HG03064 (cell line): ENCODE measurements at regions not wholly inside any gene's neighbourhood (a gene's known extent, or its start where the extent isn't known, plus 50 kb on each side); places are given as distances from the start of the nearest gene placed in this dataset.
A peak's percentile ranks its signal among the peaks of the same experiment; 100 is the strongest.

Experiments used
- ATAC-seq: cut with Tn5 transposase; IDR thresholded peaks from one replicate; pipeline ENCODE4 v1.9.1; 2021; ENCODE audit warnings: low read depth; ENCODE audit not compliant: unreplicated experiment

DNA sequence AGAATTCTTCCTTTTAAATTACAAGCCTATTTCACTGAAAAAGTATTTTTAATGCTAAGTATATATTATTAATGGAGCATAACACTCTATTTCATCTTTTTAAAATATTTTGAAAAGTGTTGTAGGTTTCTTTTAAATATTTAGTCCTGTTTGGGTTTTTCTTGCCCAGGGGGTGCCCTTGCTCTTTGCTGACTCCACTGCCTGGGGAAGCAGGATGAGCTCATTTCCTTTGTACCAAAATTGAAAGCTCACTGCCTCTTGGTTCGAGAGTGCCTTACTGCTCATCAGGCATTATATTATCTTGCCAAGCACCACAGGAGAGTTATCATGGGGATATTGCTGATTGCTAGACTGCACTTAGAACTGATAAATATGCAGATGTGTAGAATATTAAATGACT, 819.2 kb downstream of the PCDH18 start:
- ATAC-seq = no peak

DNA sequence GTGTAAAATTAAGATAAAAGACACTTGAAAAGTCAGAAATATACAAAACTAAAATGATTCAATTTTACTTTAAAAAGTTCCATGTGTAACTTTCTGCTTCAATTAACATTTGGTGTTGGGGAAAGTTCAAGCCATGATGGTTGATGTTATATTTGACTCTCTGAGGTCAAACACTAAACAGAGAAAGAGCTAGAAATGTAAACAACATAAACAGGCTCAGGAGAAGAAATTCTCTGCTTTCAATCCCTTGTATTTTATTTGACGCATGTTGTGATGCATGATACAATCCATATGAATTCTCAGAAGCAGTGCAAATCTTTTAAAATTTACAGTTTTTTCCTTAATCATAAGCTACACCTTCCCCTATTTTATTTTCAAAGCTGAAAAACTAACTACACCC, 822.4 kb downstream of the PCDH18 start:
- ATAC-seq = no peak

DNA sequence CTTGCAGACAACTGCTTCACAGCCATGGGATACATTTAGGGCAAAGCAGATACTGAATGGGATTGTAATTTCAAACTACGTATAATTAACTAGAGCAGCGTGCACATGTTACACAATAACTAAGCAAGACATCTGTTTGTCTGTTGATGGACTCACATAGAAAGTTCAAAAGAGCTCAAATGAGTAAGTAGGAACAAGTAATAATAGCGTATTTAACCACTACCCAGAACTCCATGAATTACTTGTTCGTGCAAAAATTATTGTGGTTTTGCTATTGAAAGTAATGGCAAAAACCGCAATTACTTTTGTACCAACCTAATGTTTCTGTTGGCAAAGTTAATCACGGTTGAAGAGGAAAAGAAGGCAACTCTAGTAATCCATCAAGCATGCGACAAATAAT, 825.4 kb downstream of the PCDH18 start:
- ATAC-seq = no peak

DNA sequence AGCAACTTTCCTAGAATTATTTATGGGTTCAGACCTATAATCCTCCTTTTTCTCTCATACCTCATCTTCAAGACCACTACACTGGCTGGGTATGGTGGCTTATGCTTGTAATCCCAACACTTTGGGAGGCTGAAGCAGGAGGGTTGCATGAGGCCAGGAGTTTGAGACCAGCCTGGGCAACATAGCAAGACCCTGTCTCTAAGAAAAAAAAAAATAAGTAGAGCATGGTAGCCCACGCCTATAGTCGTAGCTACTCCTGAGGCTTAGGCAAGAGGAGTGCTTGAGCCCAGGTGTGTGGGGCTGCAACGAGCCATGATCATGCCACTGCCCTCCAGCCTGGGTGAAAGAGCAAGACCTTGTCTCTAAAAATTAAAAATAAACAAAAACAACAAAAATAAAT, 832.4 kb downstream of the PCDH18 start:
- no peak for ATAC-seq

DNA sequence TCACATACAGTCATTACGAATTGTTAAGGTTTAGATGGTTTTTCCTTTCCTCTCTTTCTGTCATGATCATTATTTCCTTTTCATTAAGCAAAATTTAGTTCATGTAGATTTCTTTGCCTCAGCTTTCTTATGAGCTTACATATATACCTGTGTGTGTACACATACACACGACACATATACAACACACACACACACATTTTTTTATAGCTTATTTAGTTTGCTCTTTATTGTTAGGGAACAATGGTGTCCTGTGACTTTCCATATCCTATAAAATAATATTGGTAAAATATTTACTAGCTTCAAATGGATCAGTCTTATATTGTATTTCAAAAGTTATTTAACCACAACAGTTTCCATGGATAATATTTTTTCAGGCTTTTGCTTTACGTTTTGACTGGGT, 840.7 kb downstream of the PCDH18 start:
- ATAC-seq = no peak

DNA sequence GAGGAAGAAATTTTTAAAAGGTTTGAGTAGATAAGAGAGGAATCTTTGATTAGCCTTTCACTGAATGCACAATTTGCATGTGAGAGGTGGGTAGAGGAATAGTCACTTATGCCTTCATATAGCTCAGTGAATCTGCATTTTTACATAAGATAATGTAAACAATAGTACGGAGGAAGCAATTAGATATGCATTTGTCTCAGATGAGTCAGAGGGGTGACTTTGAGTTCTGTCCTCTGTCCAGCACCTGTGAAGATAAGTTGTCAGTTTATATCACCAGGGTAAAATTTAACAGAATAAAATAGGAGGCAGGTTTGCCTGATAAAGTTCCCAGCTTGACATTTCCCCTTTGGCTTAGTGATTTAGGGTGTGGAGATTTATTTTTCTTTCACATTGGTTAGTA, 841.9 kb downstream of the PCDH18 start:
- no peak for ATAC-seq

DNA sequence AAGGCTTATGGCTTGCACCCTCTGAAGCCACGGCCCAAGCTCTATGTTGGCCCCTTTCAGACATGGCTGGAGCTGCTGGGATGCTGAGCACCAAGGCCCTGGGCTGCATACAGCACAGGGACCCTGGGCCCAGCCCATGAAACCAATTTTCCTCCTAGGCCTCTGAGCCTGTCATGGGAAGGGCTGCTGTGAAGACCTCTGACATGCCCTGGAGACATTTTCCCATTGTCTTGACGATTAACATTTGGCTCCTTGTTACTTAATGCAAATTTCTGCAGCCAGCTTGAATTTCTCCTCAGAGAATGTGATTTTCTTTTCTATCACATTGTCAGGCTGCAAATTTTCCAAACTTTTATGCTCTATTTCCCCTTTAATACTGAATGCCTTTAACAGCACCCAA, 844.7 kb downstream of the PCDH18 start:
- no peak for ATAC-seq

DNA sequence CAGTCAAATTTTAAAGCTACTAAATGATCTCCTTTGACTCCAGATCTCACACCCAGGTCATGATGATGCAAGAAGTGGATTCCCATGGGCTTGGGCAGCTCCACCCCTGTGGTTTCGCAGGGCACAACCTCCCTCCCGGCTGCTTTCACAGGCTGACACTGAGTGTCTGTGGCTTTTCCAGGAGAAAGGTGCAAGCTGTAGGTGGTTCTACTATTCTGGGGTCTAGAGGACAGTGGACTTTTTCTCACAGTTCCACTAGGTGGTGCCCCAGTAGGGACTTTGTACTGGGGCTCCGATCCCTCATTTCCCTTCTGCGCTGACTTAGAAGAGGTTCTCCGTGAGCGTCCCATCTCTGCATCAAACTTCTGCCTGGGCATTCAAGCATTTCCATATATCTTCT, 845.2 kb downstream of the PCDH18 start:
- no peak for ATAC-seq

DNA sequence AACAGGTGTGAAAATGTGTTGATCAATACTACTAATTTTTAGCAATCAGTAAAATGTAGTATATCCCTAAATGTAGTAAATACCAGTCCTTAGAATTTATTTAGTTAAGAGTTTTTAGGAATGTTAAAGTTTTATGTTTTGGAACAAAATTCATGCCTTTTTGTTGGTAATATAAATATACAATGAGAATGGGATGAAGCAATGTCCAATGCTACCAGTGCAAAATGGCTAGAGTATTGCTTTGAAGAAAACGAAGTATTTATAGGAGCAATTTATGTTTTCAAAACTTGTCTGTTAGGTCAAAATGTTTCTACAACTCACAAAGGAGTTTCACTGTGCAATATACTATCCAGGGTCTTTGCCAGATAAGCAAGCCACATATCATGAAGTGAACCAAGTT, 851.5 kb downstream of the PCDH18 start:
- ATAC-seq = no peak

DNA sequence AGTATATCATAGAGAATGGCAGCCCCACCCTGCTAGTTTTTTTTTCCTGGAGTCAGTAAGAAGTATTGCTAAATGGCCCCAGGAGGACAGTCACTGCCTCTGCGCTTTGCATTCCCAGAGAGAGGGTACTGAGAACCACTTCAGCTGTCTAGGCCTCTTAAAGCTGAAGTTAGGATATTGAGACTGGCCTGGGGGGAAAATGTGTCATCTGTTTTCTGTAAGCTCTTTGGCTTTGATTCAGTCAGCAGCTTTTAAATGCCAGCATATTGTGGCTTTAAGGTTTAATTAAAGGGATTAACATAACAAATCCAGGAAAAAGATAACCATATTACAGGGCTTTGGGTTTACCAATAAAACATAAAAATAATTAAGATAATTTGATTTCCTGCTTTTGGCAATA, 852.0 kb downstream of the PCDH18 start:
- no peak for ATAC-seq

DNA sequence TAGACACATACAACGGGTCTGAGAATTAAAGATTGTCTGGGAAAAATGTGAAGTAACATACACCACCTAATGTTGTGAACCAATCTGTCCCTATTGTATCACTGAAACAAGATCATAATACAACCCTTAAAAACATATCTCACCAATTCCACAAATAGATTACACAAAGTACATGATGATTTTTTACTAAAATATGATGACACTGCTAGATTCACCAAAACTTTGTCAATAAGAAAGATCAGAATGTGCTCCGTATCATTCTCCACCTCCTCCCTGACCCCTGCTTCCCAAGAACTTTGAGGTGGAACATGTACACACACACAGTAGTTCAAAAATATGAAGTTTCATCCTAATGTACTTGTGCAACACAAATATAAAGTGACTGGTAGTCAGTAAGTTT, 862.0 kb downstream of the PCDH18 start:
- ATAC-seq = no peak

DNA sequence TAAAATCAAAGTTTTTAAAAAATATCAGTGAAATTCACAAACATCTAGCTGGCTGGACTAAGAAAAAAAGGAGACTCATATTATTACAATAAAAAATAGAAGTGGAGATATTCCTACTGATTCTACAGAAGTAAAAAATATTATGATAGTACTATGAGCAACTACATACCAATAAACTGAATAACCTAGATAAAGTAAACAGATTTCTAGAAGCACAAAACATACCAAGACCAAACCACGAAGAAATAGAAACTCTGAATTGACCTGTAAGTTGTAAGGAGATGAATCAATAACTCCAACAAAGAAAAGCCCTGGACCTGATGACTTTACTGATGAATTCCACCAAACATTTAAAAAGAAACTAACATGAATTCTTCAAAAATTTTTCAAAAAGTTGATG, 867.3 kb downstream of the PCDH18 start:
- no peak for ATAC-seq

DNA sequence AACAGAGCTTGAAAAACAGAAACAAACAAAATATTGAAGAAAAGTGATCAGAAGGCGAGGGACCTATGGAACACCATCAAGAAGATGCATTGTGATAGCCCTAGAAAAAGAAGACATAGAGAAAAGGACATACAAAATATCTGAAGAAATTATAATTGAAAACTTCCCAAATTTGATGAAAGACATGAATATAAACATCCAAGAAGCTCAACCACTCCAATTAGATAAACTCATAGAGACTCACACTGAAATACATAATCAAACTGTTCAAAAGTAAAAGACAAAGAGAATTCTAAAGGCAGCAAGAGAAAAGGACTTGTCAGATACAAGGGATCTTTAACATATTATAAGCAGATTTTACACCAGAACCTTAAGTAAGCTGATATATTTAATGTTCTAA, 869.8 kb downstream of the PCDH18 start:
- ATAC-seq = no peak

DNA sequence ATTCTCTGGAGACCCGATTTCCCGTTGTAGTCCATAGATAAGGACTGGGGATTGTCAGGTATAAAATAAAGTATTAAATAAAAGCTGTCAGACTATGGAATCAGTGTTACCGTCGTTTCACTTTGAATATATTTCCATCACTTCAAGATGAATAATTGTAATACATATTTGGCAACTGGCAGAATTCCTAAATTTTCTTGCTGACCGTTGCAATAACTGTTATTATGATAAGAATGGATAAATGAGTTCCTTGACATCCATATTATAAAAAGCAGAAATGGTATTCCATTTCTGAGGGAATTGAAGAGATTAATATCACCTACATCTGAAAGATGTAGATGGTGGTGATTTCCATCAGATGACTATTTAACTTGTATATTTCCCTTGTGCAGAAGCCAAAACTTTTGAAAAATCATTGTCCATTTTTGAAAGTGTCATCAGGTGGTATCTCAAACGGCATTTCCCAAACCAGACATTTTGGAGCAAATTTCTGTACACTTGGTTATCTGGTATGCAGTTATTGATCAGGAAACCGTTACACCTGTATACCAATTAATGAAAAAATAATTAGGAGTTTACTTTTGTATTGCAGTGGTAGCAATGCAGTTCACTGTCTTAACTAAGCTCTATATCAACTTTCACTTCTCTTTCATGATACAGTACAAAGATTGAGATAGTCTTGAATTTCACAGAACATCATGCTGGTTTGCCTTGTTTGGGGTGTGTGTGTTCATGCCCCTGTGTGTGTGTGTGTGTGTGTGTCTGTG, 878.5 kb downstream of the PCDH18 start:
- ATAC-seq = no peak

DNA sequence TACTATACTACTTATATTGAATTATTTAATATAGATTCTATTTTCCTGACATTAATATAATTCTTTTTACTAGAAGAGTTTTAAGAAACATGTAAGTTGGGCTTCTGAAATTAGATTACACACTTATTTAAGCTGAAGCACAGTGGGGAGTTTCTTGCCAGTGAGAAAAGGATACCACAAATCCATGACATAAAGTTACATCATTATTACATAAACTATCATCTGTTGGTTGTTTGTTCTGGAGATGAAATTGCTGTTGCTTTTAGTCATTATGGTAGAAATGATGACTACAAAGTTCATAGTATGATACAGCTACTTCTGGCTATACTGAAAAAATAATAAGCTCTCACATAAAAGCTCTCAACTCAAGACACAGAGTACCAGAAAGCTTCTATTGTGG, 880.4 kb downstream of the PCDH18 start:
- ATAC-seq = no peak

DNA sequence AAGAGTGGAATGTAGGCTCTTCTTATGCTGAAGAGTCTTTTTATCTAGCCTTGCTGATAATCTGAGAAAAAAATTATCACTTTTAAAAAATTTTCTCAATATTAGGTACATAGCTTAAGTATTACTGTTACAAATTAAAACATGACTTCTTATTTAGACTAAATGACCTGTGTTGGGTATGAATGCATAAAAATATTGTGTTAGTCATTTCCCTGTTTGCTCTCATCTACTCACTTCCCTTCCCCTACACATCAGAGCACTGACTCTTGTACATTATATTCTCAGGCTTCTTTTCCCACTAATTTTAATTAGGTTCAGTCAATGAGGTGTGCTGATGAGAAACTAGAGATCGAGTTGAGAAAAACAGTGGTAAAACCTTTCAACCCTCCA, 881.0 kb downstream of the PCDH18 start:
- ATAC-seq = peak; percentile 42

DNA sequence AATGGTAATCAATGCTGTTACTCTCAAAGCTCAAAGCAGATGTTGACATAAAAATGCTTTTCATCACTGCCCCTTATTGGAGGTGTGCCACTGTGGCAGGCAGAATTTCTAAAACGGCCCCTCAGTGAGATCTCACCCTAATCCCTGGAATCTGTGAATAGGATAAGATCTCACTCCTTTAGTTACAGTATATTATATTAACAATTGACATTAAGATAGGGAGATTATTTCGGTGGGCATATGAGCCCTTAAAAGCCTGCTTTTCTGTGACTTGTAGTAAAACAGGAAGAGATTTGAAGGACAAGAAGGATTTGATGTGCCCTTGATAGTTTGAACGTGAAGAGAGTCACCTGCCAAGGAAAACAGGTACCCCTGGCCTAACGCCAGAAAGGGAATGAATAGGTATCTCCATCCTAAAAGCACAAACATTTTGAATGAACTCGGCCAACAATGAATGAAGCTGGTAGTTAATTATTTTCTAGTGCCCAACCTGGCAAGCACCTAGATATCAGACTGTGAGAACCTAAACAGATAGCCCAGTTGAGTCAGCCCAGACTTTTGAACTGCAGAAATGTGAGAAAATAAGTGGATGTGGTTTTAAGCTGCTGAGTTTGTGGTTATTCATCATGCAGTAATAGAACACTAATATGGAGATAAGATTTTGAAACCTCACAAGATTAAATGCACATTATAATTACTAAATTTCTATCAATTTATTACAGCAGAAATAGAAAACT, 881.6 kb downstream of the PCDH18 start:
- ATAC-seq = peak; percentile 88

DNA sequence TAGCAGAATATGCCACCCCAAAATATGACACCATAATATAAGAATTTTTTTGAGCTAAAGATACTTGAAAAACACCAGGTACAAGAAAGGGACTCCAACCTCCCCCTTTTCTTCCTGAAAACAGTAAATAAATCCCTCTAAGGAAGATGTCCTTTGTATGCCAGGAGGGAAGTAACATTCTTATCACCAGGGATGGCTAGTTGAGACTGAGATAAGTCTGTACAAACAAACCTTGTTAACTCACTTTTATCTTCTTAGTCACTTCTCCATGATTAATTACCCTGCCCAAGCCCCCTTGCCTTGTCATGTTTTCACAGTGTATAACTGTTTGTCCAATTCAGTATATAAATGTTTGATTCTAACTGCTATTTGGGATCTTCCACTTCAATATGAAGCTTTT, 888.0 kb downstream of the PCDH18 start:
- no peak for ATAC-seq

DNA sequence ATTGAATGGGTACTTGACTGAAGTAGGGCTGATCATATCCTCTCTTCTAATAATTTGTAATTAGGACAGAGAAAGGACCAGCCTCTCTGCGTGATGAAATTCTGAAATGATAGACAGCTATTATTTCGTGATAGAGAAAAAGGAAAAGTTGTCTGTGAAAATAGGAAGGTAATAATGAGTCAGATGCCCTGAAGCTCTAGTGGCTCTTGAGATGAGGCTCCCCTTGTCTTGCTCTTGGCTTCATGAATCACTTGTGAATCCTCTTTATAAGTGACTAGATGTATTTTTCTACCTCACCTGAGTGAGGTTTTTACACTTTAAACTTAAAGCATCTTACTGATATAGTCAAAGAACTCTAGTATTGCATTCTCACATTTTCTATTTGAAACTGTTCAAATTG, 888.9 kb downstream of the PCDH18 start:
- ATAC-seq = no peak

DNA sequence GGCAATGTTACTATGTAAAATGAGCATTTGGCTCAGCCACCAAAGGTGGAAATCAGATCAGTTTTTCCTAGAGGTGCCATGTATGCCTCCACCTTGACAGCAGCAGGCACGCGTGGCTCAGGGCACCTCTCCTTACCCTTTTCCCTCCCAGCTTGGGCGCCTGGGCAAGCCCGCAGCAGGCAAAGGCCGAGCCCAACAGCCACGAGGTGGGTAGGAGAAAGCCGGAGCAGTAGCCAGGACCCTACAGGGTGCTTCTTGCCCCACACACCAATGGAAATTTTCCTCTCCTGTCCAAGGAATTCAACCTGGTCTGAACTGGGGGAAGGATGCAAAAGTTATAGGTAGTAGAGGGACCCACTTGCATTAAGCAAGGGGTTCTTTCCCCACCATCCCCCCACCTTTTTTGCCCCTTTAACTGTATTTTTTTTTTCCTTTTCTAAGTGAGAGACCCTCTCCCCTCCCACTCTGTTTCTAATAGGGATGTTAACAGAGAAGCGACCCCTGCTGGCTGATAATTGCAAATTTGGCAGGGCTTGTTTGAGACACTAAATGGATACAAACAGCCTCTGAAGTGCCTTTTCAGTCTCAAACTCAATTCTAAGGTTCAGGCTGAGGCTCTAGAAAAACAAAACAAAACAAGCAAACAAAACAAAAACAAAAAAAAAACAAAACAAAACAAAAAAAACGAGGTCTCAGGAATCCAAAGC, 895.1 kb downstream of the PCDH18 start:
- ATAC-seq = no peak

DNA sequence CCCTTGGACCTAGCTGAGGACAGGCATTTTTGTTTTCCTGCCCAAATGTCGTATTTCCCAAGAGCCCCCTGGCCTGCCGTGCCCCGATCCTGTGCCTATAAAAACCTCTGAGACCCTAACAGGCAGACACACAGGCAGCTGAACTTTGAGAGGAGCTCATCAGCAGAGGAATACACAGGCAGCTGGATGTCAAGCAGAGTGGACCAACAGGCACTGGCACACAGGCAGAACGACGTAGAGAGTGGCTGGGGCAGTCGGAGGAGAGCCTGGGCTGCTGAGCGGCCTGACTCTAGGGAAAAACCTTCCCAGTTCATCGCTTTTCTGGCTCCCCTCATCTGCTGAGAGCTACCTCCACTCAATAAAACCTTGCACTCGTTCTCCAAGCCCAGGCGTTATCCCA, 896.1 kb downstream of the PCDH18 start:
- ATAC-seq = no peak

DNA sequence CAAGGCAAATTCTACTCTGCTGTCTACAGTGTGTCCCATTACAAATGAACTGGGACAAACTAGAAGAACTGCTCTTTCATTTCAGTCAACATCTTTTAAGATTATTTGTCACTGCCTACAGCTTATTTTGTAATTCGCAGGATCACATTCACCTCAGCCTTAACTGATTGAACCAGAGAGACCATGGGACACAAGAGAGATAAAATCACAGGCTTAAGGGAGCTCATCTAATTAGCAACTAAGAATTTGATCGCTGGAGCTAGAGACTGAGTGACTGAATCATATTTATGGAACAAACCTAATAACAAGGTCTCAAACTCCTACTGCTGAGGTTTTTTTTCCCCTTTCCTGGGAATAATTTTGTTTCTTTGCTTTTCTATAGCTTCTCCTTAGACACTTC, 898.2 kb downstream of the PCDH18 start:
- no peak for ATAC-seq
